ENCODE measurements at regions not wholly inside any gene's neighbourhood (a gene's known extent, or its start where the extent isn't known, plus 50 kb on each side); places are given as distances from the start of the nearest gene placed in this dataset.

GRCh38 chr3:13950042-13950441 is 70.2 kb upstream of the WNT7A start:
- H3K4me1 ChIP-seq (ENCODE audit: control insufficient read depth in 3 of 3, insufficient read depth in 2 of 3, low read depth in 1 of 3, low read length in 2 of 3) = peaks cover 0 to 5% (median 2%) of the 10 kb centered on the region in 3 donors
- H3K4me3 ChIP-seq (ENCODE audit: low read depth in 1 of 3, low read length in 3 of 3) = no peak overlapping the region
- H3K9me3 ChIP-seq (ENCODE audit: control insufficient read depth in 2 of 2, insufficient read depth in 1 of 2, low read depth in 1 of 2, low read length in 1 of 2) = peaks cover 0 to 4% of the 10 kb centered on the region in 2 donors
- H3K27ac ChIP-seq (ENCODE audit: low read depth in 1 of 3, low read length in 2 of 3) = no peak overlapping the region
- 4 to 36% (median 29%) methylated on average over 1 of the region's 1 CpG for whole genome bisulfite sequencing, 3 donors
- H3K36me3 ChIP-seq (ENCODE audit: control insufficient read depth in 3 of 3, insufficient read depth in 2 of 3, low read depth in 1 of 3, low read length in 3 of 3) = no peaks in the 10 kb centered on the region
- peak in 1 of 2 donors; percentile 12 for DNase-seq
- H3K27me3 ChIP-seq (ENCODE audit: control insufficient read depth in 3 of 3, insufficient read depth in 3 of 3, low read length in 3 of 3) = peaks cover 0 to 2% (median 0%) of the 10 kb centered on the region in 3 donors
- FAIRE-seq = no peak

- peaks cover 0 to 5% (median 2%) of the 10 kb centered on the region in 3 donors for H3K4me1 ChIP-seq (ENCODE audit: control insufficient read depth in 3 of 3, insufficient read depth in 2 of 3, low read depth in 1 of 3, low read length in 2 of 3)
- 54 to 81% (median 63%) methylated on average over 8 of the region's 8 CpGs for WGBS, 3 donors
- peaks cover 0 to 4% of the 10 kb centered on the region in 2 donors for H3K9me3 ChIP-seq (ENCODE audit: control insufficient read depth in 2 of 2, insufficient read depth in 1 of 2, low read depth in 1 of 2, low read length in 1 of 2)
- no peak overlapping the region for H3K27ac ChIP-seq (ENCODE audit: low read depth in 1 of 3, low read length in 2 of 3)
- no peak overlapping the region for H3K4me3 ChIP-seq (ENCODE audit: low read depth in 1 of 3, low read length in 3 of 3)
- no peaks in the 10 kb centered on the region for H3K36me3 ChIP-seq (ENCODE audit: control insufficient read depth in 3 of 3, insufficient read depth in 2 of 3, low read depth in 1 of 3, low read length in 3 of 3)
- FAIRE-seq = no peak
- DNase-seq = no peak
- H3K27me3 ChIP-seq (ENCODE audit: control insufficient read depth in 3 of 3, insufficient read depth in 3 of 3, low read length in 3 of 3) = peaks cover 0 to 2% (median 0%) of the 10 kb centered on the region in 3 donors
Observed at GRCh38 chr3:13947912-13948311, 68.0 kb upstream of the WNT7A start.

GRCh38 chr3:13939206-13939605 is 59.3 kb upstream of the WNT7A start:
- no peak overlapping the region for H3K4me3 ChIP-seq (ENCODE audit: low read depth in 1 of 3, low read length in 3 of 3)
- no peak overlapping the region for H3K27ac ChIP-seq (ENCODE audit: low read depth in 1 of 3, low read length in 2 of 3)
- no peaks in the 10 kb centered on the region for H3K36me3 ChIP-seq (ENCODE audit: control insufficient read depth in 3 of 3, insufficient read depth in 2 of 3, low read depth in 1 of 3, low read length in 3 of 3)
- DNase-seq (no peak), FAIRE-seq (no peak)
- H3K4me1 ChIP-seq (ENCODE audit: control insufficient read depth in 3 of 3, insufficient read depth in 2 of 3, low read depth in 1 of 3, low read length in 2 of 3) = no peaks in the 10 kb centered on the region
- no peaks in the 10 kb centered on the region for H3K9me3 ChIP-seq (ENCODE audit: control insufficient read depth in 2 of 2, insufficient read depth in 1 of 2, low read depth in 1 of 2, low read length in 1 of 2)
- H3K27me3 ChIP-seq (ENCODE audit: control insufficient read depth in 3 of 3, insufficient read depth in 3 of 3, low read length in 3 of 3) = no peaks in the 10 kb centered on the region
- WGBS, 3 donors = 63 to 68% (median 64%) methylated on average over 4 of the region's 4 CpGs

GRCh38 chr3:13937131-13937530 is 57.3 kb upstream of the WNT7A start:
- H3K36me3 ChIP-seq (ENCODE audit: control insufficient read depth in 3 of 3, insufficient read depth in 2 of 3, low read depth in 1 of 3, low read length in 3 of 3) = no peaks in the 10 kb centered on the region
- H3K27ac ChIP-seq (ENCODE audit: low read depth in 1 of 3, low read length in 2 of 3) = no peak overlapping the region
- H3K27me3 ChIP-seq (ENCODE audit: control insufficient read depth in 3 of 3, insufficient read depth in 3 of 3, low read length in 3 of 3) = peaks cover 0 to 5% (median 0%) of the 10 kb centered on the region in 3 donors
- WGBS, 3 donors = 84 to 87% (median 86%) methylated on average over 5 of the region's 5 CpGs
- H3K4me3 ChIP-seq (ENCODE audit: low read depth in 1 of 3, low read length in 3 of 3) = no peak overlapping the region
- no peaks in the 10 kb centered on the region for H3K4me1 ChIP-seq (ENCODE audit: control insufficient read depth in 3 of 3, insufficient read depth in 2 of 3, low read depth in 1 of 3, low read length in 2 of 3)
- DNase-seq (no peak), FAIRE-seq (no peak)
- peaks cover 0 to 5% of the 10 kb centered on the region in 2 donors for H3K9me3 ChIP-seq (ENCODE audit: control insufficient read depth in 2 of 2, insufficient read depth in 1 of 2, low read depth in 1 of 2, low read length in 1 of 2)

- Histone ChIP-seq H3K27ac (ENCODE audit: low read depth in 1 of 3, low read length in 2 of 3) (no peak overlapping the region), H3K4me3 (ENCODE audit: low read depth in 1 of 3, low read length in 3 of 3) (no peak overlapping the region), H3K27me3 (ENCODE audit: control insufficient read depth in 3 of 3, insufficient read depth in 3 of 3, low read length in 3 of 3) (peaks cover 0 to 6% (median 5%) of the 10 kb centered on the region in 3 donors), H3K36me3 (ENCODE audit: control insufficient read depth in 3 of 3, insufficient read depth in 2 of 3, low read depth in 1 of 3, low read length in 3 of 3) (no peaks in the 10 kb centered on the region), H3K9me3 (ENCODE audit: control insufficient read depth in 2 of 2, insufficient read depth in 1 of 2, low read depth in 1 of 2, low read length in 1 of 2) (peaks cover 0 to 5% of the 10 kb centered on the region in 2 donors), H3K4me1 (ENCODE audit: control insufficient read depth in 3 of 3, insufficient read depth in 2 of 3, low read depth in 1 of 3, low read length in 2 of 3) (no peaks in the 10 kb centered on the region)
- no peak for DNase-seq
- 55 to 72% (median 68%) methylated on average over 7 of the region's 7 CpGs for WGBS, 3 donors
- FAIRE-seq = no peak
Observed at GRCh38 chr3:13935494-13936094, 55.7 kb upstream of the WNT7A start.

GRCh38 chr3:13934813-13935212 is 54.9 kb upstream of the WNT7A start:
- H3K27me3 ChIP-seq (ENCODE audit: control insufficient read depth in 3 of 3, insufficient read depth in 3 of 3, low read length in 3 of 3) = peaks cover 0 to 6% (median 5%) of the 10 kb centered on the region in 3 donors
- 86 to 88% (median 87%) methylated on average over 9 of the region's 9 CpGs for WGBS, 3 donors
- DNase-seq = no peak
- H3K4me1 ChIP-seq (ENCODE audit: control insufficient read depth in 3 of 3, insufficient read depth in 2 of 3, low read depth in 1 of 3, low read length in 2 of 3) = no peaks in the 10 kb centered on the region
- H3K4me3 ChIP-seq (ENCODE audit: low read depth in 1 of 3, low read length in 3 of 3) = no peak overlapping the region
- no peaks in the 10 kb centered on the region for H3K36me3 ChIP-seq (ENCODE audit: control insufficient read depth in 3 of 3, insufficient read depth in 2 of 3, low read depth in 1 of 3, low read length in 3 of 3)
- no peak for FAIRE-seq
- H3K9me3 ChIP-seq (ENCODE audit: control insufficient read depth in 2 of 2, insufficient read depth in 1 of 2, low read depth in 1 of 2, low read length in 1 of 2) = peaks cover 0 to 5% of the 10 kb centered on the region in 2 donors
- H3K27ac ChIP-seq (ENCODE audit: low read depth in 1 of 3, low read length in 2 of 3) = no peak overlapping the region

- H3K36me3 ChIP-seq (ENCODE audit: control insufficient read depth in 3 of 3, insufficient read depth in 2 of 3, low read depth in 1 of 3, low read length in 3 of 3) = no peaks in the 10 kb centered on the region
- no peak overlapping the region for H3K4me3 ChIP-seq (ENCODE audit: low read depth in 1 of 3, low read length in 3 of 3)
- FAIRE-seq (no peak), DNase-seq (no peak)
- H3K4me1 ChIP-seq (ENCODE audit: control insufficient read depth in 3 of 3, insufficient read depth in 2 of 3, low read depth in 1 of 3, low read length in 2 of 3) = no peaks in the 10 kb centered on the region
- H3K9me3 ChIP-seq (ENCODE audit: control insufficient read depth in 2 of 2, insufficient read depth in 1 of 2, low read depth in 1 of 2, low read length in 1 of 2) = peaks cover 0 to 5% of the 10 kb centered on the region in 2 donors
- 83 to 89% (median 85%) methylated on average over 16 of the region's 16 CpGs for WGBS, 3 donors
- H3K27ac ChIP-seq (ENCODE audit: low read depth in 1 of 3, low read length in 2 of 3) = no peak overlapping the region
- peaks cover 0 to 6% (median 5%) of the 10 kb centered on the region in 3 donors for H3K27me3 ChIP-seq (ENCODE audit: control insufficient read depth in 3 of 3, insufficient read depth in 3 of 3, low read length in 3 of 3)
Observed at GRCh38 chr3:13934315-13934714, 54.4 kb upstream of the WNT7A start.

GRCh38 chr3:13932578-13933295 is 52.9 kb upstream of the WNT7A start:
- FAIRE-seq (no peak), DNase-seq (peak in 1 of 2 donors; percentile 48)
- H3K9me3 ChIP-seq (ENCODE audit: control insufficient read depth in 2 of 2, insufficient read depth in 1 of 2, low read depth in 1 of 2, low read length in 1 of 2) = peaks cover 0 to 5% of the 10 kb centered on the region in 2 donors
- peaks cover 0 to 6% (median 5%) of the 10 kb centered on the region in 3 donors for H3K27me3 ChIP-seq (ENCODE audit: control insufficient read depth in 3 of 3, insufficient read depth in 3 of 3, low read length in 3 of 3)
- H3K36me3 ChIP-seq (ENCODE audit: control insufficient read depth in 3 of 3, insufficient read depth in 2 of 3, low read depth in 1 of 3, low read length in 3 of 3) = no peaks in the 10 kb centered on the region
- no peaks in the 10 kb centered on the region for H3K4me1 ChIP-seq (ENCODE audit: control insufficient read depth in 3 of 3, insufficient read depth in 2 of 3, low read depth in 1 of 3, low read length in 2 of 3)
- WGBS, 3 donors = 20 to 41% (median 39%) methylated on average over 53 to 70 of the region's 70 CpGs
- no peak overlapping the region for H3K27ac ChIP-seq (ENCODE audit: low read depth in 1 of 3, low read length in 2 of 3)
- H3K4me3 ChIP-seq (ENCODE audit: low read depth in 1 of 3, low read length in 3 of 3) = peak overlapping the region in 2 of 3 donors; percentile 16 to 41

Measured in small intestine (tissue), 7 donors.